ENCODE measurements at regions not wholly inside any gene's neighbourhood (a gene's known extent, or its start where the extent isn't known, plus 50 kb on each side); places are given as distances from the start of the nearest gene placed in this dataset.

- TF ChIP-seq CTCF (IDR thresholded peaks at IDR 0.05 in 2 of 3, conservative IDR thresholded peaks at IDR 0.05 in 1 of 3; ENCODE audit: borderline replicate concordance in 1 of 3, insufficient read depth in 1 of 3, low read depth in 2 of 3, low read length in 2 of 3) (no peak), EZH2 (IDR thresholded peaks at IDR 0.05) (no peak), RAD21 (IDR thresholded peaks at IDR 0.05; ENCODE audit: low read depth) (no peak), ELF1 (IDR thresholded peaks at IDR 0.05; ENCODE audit: borderline replicate concordance, low read depth) (no peak), CEBPB (IDR thresholded peaks at IDR 0.05; ENCODE audit: low read depth) (no peak), ZNF274 (IDR thresholded peaks at IDR 0.05; ENCODE audit: low read depth, low read length) (no peak)
- TF ChIP-seq, protein P1, sequence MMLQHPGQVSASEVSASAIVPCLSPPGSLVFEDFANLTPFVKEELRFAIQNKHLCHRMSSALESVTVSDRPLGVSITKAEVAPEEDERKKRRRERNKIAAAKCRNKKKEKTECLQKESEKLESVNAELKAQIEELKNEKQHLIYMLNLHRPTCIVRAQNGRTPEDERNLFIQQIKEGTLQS (IDR thresholded peaks at IDR 0.05), result no peak
- TF ChIP-seq, protein P2, sequence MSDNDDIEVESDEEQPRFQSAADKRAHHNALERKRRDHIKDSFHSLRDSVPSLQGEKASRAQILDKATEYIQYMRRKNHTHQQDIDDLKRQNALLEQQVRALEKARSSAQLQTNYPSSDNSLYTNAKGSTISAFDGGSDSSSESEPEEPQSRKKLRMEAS (IDR thresholded peaks at IDR 0.05), result no peak
Observed at GRCh38 chr9:16964228-16964627, 93.8 kb upstream of the BNC2 start.

Data from HCT116 (cell line).